Lower leg skin (tissue), 3 donors: ENCODE measurements at regions not wholly inside any gene's neighbourhood (a gene's known extent, or its start where the extent isn't known, plus 50 kb on each side); places are given as distances from the start of the nearest gene placed in this dataset.
"Not testable (repeated sequence)": the region's sequence is repeated elsewhere in the genome, so short reads cannot be mapped to it uniquely, and the experiment has no call there.

ENCODE experiments used
- POLR2A ChIP-seq, 2 donors: fragments of 450-650 bp; IDR thresholded peaks; one replicate each; pipeline ENCODE4 v1.6.1; 2016 to 2017; ENCODE audit warnings: antibody characterized with exemption in 2 of 2, mild to moderate bottlenecking in 1 of 2, moderate library complexity in 1 of 2
- TF ChIP-seq, protein P1 (sequence below), 3 donors: fragments of 450-650 bp; IDR thresholded peaks; one replicate each; pipeline ENCODE4 v1.5.1; 2016; ENCODE audit warnings: antibody characterized with exemption in 3 of 3, mild to moderate bottlenecking in 3 of 3, moderate library complexity in 2 of 3

GRCh38 chr14:106770158-106770672 is 1243.8 kb downstream of the TMEM121 start:
- not testable (repeated sequence) for TF ChIP-seq POLR2A (IDR thresholded peaks at IDR 0.05)
- TF ChIP-seq, protein P1, sequence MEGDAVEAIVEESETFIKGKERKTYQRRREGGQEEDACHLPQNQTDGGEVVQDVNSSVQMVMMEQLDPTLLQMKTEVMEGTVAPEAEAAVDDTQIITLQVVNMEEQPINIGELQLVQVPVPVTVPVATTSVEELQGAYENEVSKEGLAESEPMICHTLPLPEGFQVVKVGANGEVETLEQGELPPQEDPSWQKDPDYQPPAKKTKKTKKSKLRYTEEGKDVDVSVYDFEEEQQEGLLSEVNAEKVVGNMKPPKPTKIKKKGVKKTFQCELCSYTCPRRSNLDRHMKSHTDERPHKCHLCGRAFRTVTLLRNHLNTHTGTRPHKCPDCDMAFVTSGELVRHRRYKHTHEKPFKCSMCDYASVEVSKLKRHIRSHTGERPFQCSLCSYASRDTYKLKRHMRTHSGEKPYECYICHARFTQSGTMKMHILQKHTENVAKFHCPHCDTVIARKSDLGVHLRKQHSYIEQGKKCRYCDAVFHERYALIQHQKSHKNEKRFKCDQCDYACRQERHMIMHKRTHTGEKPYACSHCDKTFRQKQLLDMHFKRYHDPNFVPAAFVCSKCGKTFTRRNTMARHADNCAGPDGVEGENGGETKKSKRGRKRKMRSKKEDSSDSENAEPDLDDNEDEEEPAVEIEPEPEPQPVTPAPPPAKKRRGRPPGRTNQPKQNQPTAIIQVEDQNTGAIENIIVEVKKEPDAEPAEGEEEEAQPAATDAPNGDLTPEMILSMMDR (IDR thresholded peaks at IDR 0.05): not testable (repeated sequence)
